Endothelial cell of umbilical vein (primary cell): ENCODE measurements at regions not wholly inside any gene's neighbourhood (a gene's known extent, or its start where the extent isn't known, plus 50 kb on each side); places are given as distances from the start of the nearest gene placed in this dataset.

Experiments used
- BruUV-seq: library from RNA; stranded (reverse); fragments of 400-500 nt; replicated peaks from 2 replicates; lab custom pipeline; 2021; lab: Mats Ljungman, UMichigan
- CTCF ChIA-PET: fragments of 300-600, 350-600 bp; sonication (Branson Sonifier 250); formaldehyde crosslinking; loops from one replicate; lab custom pipeline; 2021; ENCODE audit warnings: antibody characterized with exemption, inconsistent platforms; lab: Charles Lee
- POLR2A ChIA-PET: fragments of 300-600, 350-600 bp; sonication (Branson Sonifier 250); formaldehyde crosslinking; loops from one replicate; lab custom pipeline; 2021; ENCODE audit warnings: antibody characterized with exemption, inconsistent platforms; lab: Charles Lee
- DNase-seq: peaks from one replicate; pipeline ENCODE4 v3.0.0-alpha.2; 2011; ENCODE audit warnings: low read depth, low spot score
- FAIRE-seq: peaks from 2 replicates; lab custom pipeline; 2011; peaks lifted over from hg19 to GRCh38; lab: Jason Lieb, UNC
- H2AFZ ChIP-seq: 2 replicates; pipeline ENCODE4 v1.6.0; 2012; ENCODE audit warnings: low read depth, low read length, control low read depth, inconsistent platforms
- H3K27ac ChIP-seq: 2 replicates; pipeline ENCODE4 v1.5.1; 2011; ENCODE audit warnings: low read depth, mild to moderate bottlenecking, control low read depth, low read length, moderate library complexity; ENCODE audit not compliant: insufficient read depth
- H3K27me3 ChIP-seq, 2 experiments: 2 replicates each; pipeline versions ENCODE4 v1.6.0 to v1.6.1; 2011; ENCODE audit warnings: low read length in 2 of 2, mixed read lengths in 1 of 2; ENCODE audit not compliant: control insufficient read depth in 2 of 2, insufficient read depth in 2 of 2
- H3K36me3 ChIP-seq, 2 experiments: 2 replicates in 1 of 2; 3 replicates in 1 of 2; pipeline ENCODE4 v1.5.1; 2011; ENCODE audit warnings: low read length in 2 of 2, mild to moderate bottlenecking in 1 of 2, moderate library complexity in 1 of 2; ENCODE audit not compliant: control insufficient read depth in 2 of 2, insufficient read depth in 2 of 2; ENCODE audit errors: extremely low read depth in 1 of 2
- H3K4me1 ChIP-seq: 3 replicates; pipeline ENCODE4 v1.5.1; 2011; ENCODE audit warnings: mild to moderate bottlenecking, low read length; ENCODE audit not compliant: control insufficient read depth, insufficient read depth; ENCODE audit errors: extremely low read depth
- H3K4me2 ChIP-seq: 2 replicates; pipeline ENCODE4 v1.6.1; 2011; ENCODE audit warnings: low read length, control low read depth, mixed read lengths; ENCODE audit not compliant: insufficient read depth
- H3K4me3 ChIP-seq, 3 experiments: fragments of 200-600 bp in 1 of 3; sonication (generic), shearing (Covaris generic) in 1 of 3; replicated peaks in 1 of 3; 2 replicates each; pipeline ENCODE4 v1.5.1; 2011 to 2016; ENCODE audit warnings: control low read depth in 3 of 3, low read length in 3 of 3, mild to moderate bottlenecking in 2 of 3, inconsistent platforms in 1 of 3, low read depth in 1 of 3, moderate library complexity in 1 of 3; ENCODE audit not compliant: insufficient read depth in 1 of 3
- H3K79me2 ChIP-seq: 2 replicates; pipeline ENCODE4 v1.6.0; 2012; ENCODE audit warnings: low read length, inconsistent platforms; ENCODE audit not compliant: control insufficient read depth, insufficient read depth
- H3K9ac ChIP-seq: replicated peaks from 2 replicates; pipeline ENCODE3; 2011; ENCODE audit warnings: low read length, control low read depth; ENCODE audit not compliant: insufficient read depth; ENCODE audit errors: extremely low read depth
- H3K9me1 ChIP-seq: replicated peaks from 3 replicates; pipeline ENCODE4 v1.6.0; 2011; ENCODE audit warnings: mild to moderate bottlenecking, low read length; ENCODE audit not compliant: control insufficient read depth, insufficient read depth; ENCODE audit errors: extremely low read depth
- H3K9me3 ChIP-seq: replicated peaks from 2 replicates; pipeline ENCODE4 v1.5.1; 2012; ENCODE audit warnings: low read length, inconsistent platforms; ENCODE audit not compliant: control insufficient read depth, insufficient read depth
- H4K20me1 ChIP-seq: replicated peaks from 2 replicates; pipeline ENCODE3; 2011; ENCODE audit warnings: mild to moderate bottlenecking, low read length; ENCODE audit not compliant: control insufficient read depth, insufficient read depth; ENCODE audit errors: extremely low read depth
- CTCF ChIP-seq, 2 donors: IDR thresholded peaks; 1 replicate in 1 of 2; 2 replicates in 1 of 2; pipeline ENCODE4 v1.5.1; 2011; ENCODE audit warnings: low read length in 2 of 2, mild to moderate bottlenecking in 2 of 2, moderate library complexity in 2 of 2, control low read depth in 1 of 2, inconsistent platforms in 1 of 2, low read depth in 1 of 2; ENCODE audit not compliant: insufficient read depth in 1 of 2; ENCODE audit errors: extremely low read depth in 1 of 2
- EZH2 ChIP-seq: IDR thresholded peaks from 2 replicates; pipeline ENCODE4 v1.6.1; 2012; ENCODE audit warnings: borderline replicate concordance, low read depth, mild to moderate bottlenecking, moderate library complexity, low read length, inconsistent platforms; ENCODE audit not compliant: severe bottlenecking
- FOS ChIP-seq: IDR thresholded peaks from 2 replicates; pipeline ENCODE4 v1.6.1; 2011; ENCODE audit warnings: mild to moderate bottlenecking, low read length, moderate library complexity, borderline replicate concordance; ENCODE audit not compliant: insufficient read depth
- GATA2 ChIP-seq: IDR thresholded peaks from 2 replicates; pipeline ENCODE4 v1.7.0; 2011; ENCODE audit warnings: low read depth, mild to moderate bottlenecking, moderate library complexity, mixed read lengths, low read length; ENCODE audit not compliant: insufficient read length, insufficient read depth
- JUN ChIP-seq: IDR thresholded peaks from 2 replicates; pipeline ENCODE4 v1.6.1; 2011; ENCODE audit warnings: borderline replicate concordance, low read depth; ENCODE audit not compliant: insufficient read length, insufficient read depth
- MAX ChIP-seq: IDR thresholded peaks from 2 replicates; pipeline ENCODE4 v1.6.1; 2011; ENCODE audit not compliant: insufficient read depth, insufficient read length
- MYC ChIP-seq: IDR thresholded peaks from one replicate; pipeline ENCODE4 v1.6.1; 2011; ENCODE audit warnings: mild to moderate bottlenecking, low read depth, low read length
- POLR2A ChIP-seq: IDR thresholded peaks from 2 replicates; pipeline ENCODE4 v1.6.1; 2012; ENCODE audit warnings: low read depth, mild to moderate bottlenecking, control low read depth, low read length
- POLR2AphosphoS5 ChIP-seq: IDR thresholded peaks from 2 replicates; pipeline ENCODE4 v1.6.1; 2012; ENCODE audit warnings: low read depth, mild to moderate bottlenecking, control low read depth, low read length, moderate library complexity; ENCODE audit not compliant: insufficient read depth
- dilution Hi-C: fragments of 300-500 bp; cut with MboI; formaldehyde crosslinking; loops from one replicate; pipeline ENCODE4 v1.15.0; 2019; ENCODE audit warnings: low sequenced_read_pairs; ENCODE audit not compliant: extremely low pct_ligation_motif_present
- intact Hi-C: fragments of 100-400 bp; cut with micrococcal nuclease; formaldehyde crosslinking; loops from one replicate; pipeline ENCODE4 v1.10.0; 2022

GRCh38 chr2:49798570-49798969, 644.3 kb upstream of the FSHR start:
- dilution Hi-C loops (no loop called here), intact Hi-C loops (no loop called here)
- Histone ChIP-seq H3K9me3 (peaks cover 4% of the 10 kb centered on the region), H2AFZ (no peak overlapping the region), H4K20me1 (no peaks in the 10 kb centered on the region), H3K27ac (no peak overlapping the region), H3K9me1 (no peaks in the 10 kb centered on the region), H3K79me2 (no peaks in the 10 kb centered on the region), H3K4me1 (no peaks in the 10 kb centered on the region), H3K4me2 (no peak overlapping the region), H3K9ac (no peak overlapping the region), H3K27me3 (no peaks in the 10 kb centered on the region), H3K4me3 (no peak overlapping the region), H3K36me3 (no peaks in the 10 kb centered on the region)
- CTCF ChIA-PET = no interaction called here
- FAIRE-seq (no peak), DNase-seq (no peak)
- BruUV-seq = no TSS peak
- TF ChIP-seq CTCF (IDR thresholded peaks at IDR 0.05; ENCODE audit: extremely low read depth in 1 of 2, insufficient read depth in 1 of 2, low read depth in 1 of 2, low read length in 2 of 2) (no peak), MAX (no peak), FOS (no peak), JUN (no peak), POLR2AphosphoS5 (no peak), MYC (no peak), GATA2 (no peak), EZH2 (no peak), POLR2A (no peak)
- POLR2A ChIA-PET = no interaction called here
